SK-N-SH (cell line): ENCODE measurements at regions not wholly inside any gene's neighbourhood (a gene's known extent, or its start where the extent isn't known, plus 50 kb on each side); places are given as distances from the start of the nearest gene placed in this dataset.

ENCODE experiments used
- CTCF ChIA-PET: fragments of 300-600, 350-600 bp; formaldehyde crosslinking; extraction: SDS; loops from one replicate; lab custom pipeline; 2021; lab: Yijun Ruan, JAX
- POLR2A ChIA-PET: fragments of 350-600 bp; sonication (Branson Sonifier 250); formaldehyde crosslinking; extraction: SDS; loops from one replicate; lab custom pipeline; 2020; ENCODE audit warnings: antibody characterized with exemption, inconsistent platforms; lab: Yijun Ruan, JAX
- DNase-seq: peaks from one replicate; pipeline ENCODE4 v3.0.0; 2012
- H2AFZ ChIP-seq: fragments of 200-600 bp; sonication (generic); 2 replicates; pipeline ENCODE4 v1.8.1; 2016; ENCODE audit warnings: antibody characterized with exemption, mild to moderate bottlenecking, low read depth
- H3F3A ChIP-seq: fragments of 200-600 bp; sonication (generic); replicated peaks from 2 replicates; pipeline ENCODE3; 2016; ENCODE audit warnings: antibody characterized with exemption, mild to moderate bottlenecking; ENCODE audit not compliant: insufficient read depth
- H3K27ac ChIP-seq, 2 experiments: fragments of 200-500 bp in 1 of 2; fragments of 200-600 bp in 1 of 2; sonication (Bioruptor generic) in 1 of 2; sonication (generic), shearing (Covaris generic) in 1 of 2; 2 replicates each; pipeline versions ENCODE4 v1.5.1 to v1.6.1; 2014 to 2016; ENCODE audit warnings: low read depth in 2 of 2, inconsistent platforms in 1 of 2, low read length in 1 of 2, mild to moderate bottlenecking in 1 of 2, mixed read lengths in 1 of 2
- H3K27me3 ChIP-seq: fragments of 200-600 bp; sonication (generic), shearing (Covaris generic); 2 replicates; pipeline ENCODE4 v1.6.1; 2016; ENCODE audit warnings: mixed run types; ENCODE audit not compliant: insufficient read depth
- H3K36me3 ChIP-seq, 2 experiments: fragments of 200-500 bp in 1 of 2; fragments of 200-600 bp in 1 of 2; sonication (Bioruptor generic) in 1 of 2; sonication (generic) in 1 of 2; replicated peaks in 1 of 2; 2 replicates each; pipeline versions ENCODE3 to v1.5.1; 2014 to 2016; ENCODE audit warnings: low read length in 1 of 2, mild to moderate bottlenecking in 1 of 2; ENCODE audit not compliant: insufficient read depth in 2 of 2, control insufficient read depth in 1 of 2
- H3K4me1 ChIP-seq, 2 experiments: fragments of 200-500 bp in 1 of 2; fragments of 200-600 bp in 1 of 2; sonication (Bioruptor generic) in 1 of 2; sonication (generic), shearing (Covaris generic) in 1 of 2; 2 replicates each; pipeline versions ENCODE4 v1.5.1 to v1.6.1; 2014 to 2016; ENCODE audit warnings: low read depth in 1 of 2, low read length in 1 of 2, mixed run types in 1 of 2; ENCODE audit not compliant: insufficient read depth in 2 of 2, control insufficient read depth in 1 of 2
- H3K4me2 ChIP-seq: fragments of 200-600 bp; sonication (generic), shearing (Covaris generic); 2 replicates; pipeline ENCODE4 v1.6.1; 2017; ENCODE audit warnings: mixed run types
- H3K4me3 ChIP-seq, 2 experiments: fragments of 200-500 bp in 1 of 2; fragments of 200-600 bp in 1 of 2; sonication (Bioruptor generic) in 1 of 2; sonication (generic), shearing (Covaris generic) in 1 of 2; 2 replicates each; pipeline versions ENCODE4 v1.5.1 to v1.8.1; 2014 to 2016; ENCODE audit warnings: low read depth in 2 of 2, inconsistent platforms in 1 of 2, low read length in 1 of 2, mild to moderate bottlenecking in 1 of 2, mixed read lengths in 1 of 2, moderate library complexity in 1 of 2
- H3K79me2 ChIP-seq: fragments of 200-600 bp; sonication (generic); 2 replicates; pipeline ENCODE4 v1.8.1; 2017; ENCODE audit warnings: mild to moderate bottlenecking; ENCODE audit not compliant: insufficient read depth
- H3K9ac ChIP-seq: fragments of 200-600 bp; sonication (generic); 2 replicates; pipeline ENCODE4 v1.6.1; 2017; ENCODE audit warnings: mixed run types
- H3K9me2 ChIP-seq: fragments of 200-600 bp; sonication (generic); 2 replicates; pipeline ENCODE4 v1.6.1; 2017; ENCODE audit warnings: mixed run types
- H3K9me3 ChIP-seq: fragments of 200-600 bp; sonication (generic); 2 replicates; pipeline ENCODE4 v1.6.1; 2017; ENCODE audit warnings: mixed run types, mild to moderate bottlenecking, moderate library complexity
- H4K20me1 ChIP-seq: fragments of 200-600 bp; sonication (generic); 2 replicates; pipeline ENCODE4 v1.6.1; 2017; ENCODE audit warnings: mild to moderate bottlenecking, mixed run types; ENCODE audit not compliant: insufficient read depth
- ELF1 ChIP-seq: IDR thresholded peaks from 2 replicates; pipeline ENCODE4 v1.4.0; 2012
- EP300 ChIP-seq, 2 experiments: IDR thresholded peaks; 2 replicates each; pipeline versions ENCODE4 v1.4.0 to v1.6.1; 2012; ENCODE audit warnings: borderline replicate concordance in 1 of 2, low read depth in 1 of 2, low read length in 1 of 2
- FOXM1 ChIP-seq: IDR thresholded peaks from 2 replicates; pipeline ENCODE4 v1.4.0; 2012; ENCODE audit warnings: low read depth, mild to moderate bottlenecking
- GABPA ChIP-seq: IDR thresholded peaks from 2 replicates; pipeline ENCODE4 v1.4.0; 2012; ENCODE audit warnings: low read depth, mild to moderate bottlenecking
- GATA2 ChIP-seq: sonication (generic); formaldehyde crosslinking; IDR thresholded peaks from 2 replicates; pipeline ENCODE4 v1.5.0; 2020; ENCODE audit warnings: mild to moderate bottlenecking, missing genetic modification reagents
- MXI1 ChIP-seq: IDR thresholded peaks from 2 replicates; pipeline ENCODE4 v1.6.1; 2012; ENCODE audit warnings: mild to moderate bottlenecking, low read depth, low read length, improper control_type of control experiment
- PBX3 ChIP-seq: IDR thresholded peaks from 2 replicates; pipeline ENCODE4; 2012
- RAD21 ChIP-seq: IDR thresholded peaks from 2 replicates; pipeline ENCODE4 v1.6.1; 2012; ENCODE audit warnings: mild to moderate bottlenecking, low read length
- RCOR1 ChIP-seq: fragments of 150-350 bp; IDR thresholded peaks from 2 replicates; pipeline ENCODE4 v1.6.1; 2017; ENCODE audit warnings: antibody characterized with exemption, low read length
- RFX5 ChIP-seq: IDR thresholded peaks from 2 replicates; pipeline ENCODE4 v1.6.1; 2012; ENCODE audit warnings: mild to moderate bottlenecking, improper control_type of control experiment, low read length
- RXRA ChIP-seq: IDR thresholded peaks from 2 replicates; pipeline ENCODE4 v1.4.0; 2012; ENCODE audit warnings: low read depth, mild to moderate bottlenecking, borderline replicate concordance
- SMC3 ChIP-seq: IDR thresholded peaks from 2 replicates; pipeline ENCODE4 v1.6.1; 2012; ENCODE audit warnings: low read depth, low read length, improper control_type of control experiment
- WGBS: methylation state at CpG from one replicate; pipeline ENCODE4 v1.1.6; 2017; ENCODE audit warnings: low lambda C conversion rate; 5-methylcytosine and 5-hydroxymethylcytosine counted together
- TF ChIP-seq, protein P1 (sequence below): fragments of 150-350 bp; IDR thresholded peaks from 2 replicates; pipeline ENCODE4 v1.6.1; 2016; ENCODE audit warnings: mild to moderate bottlenecking, low read depth, low read length
- TF ChIP-seq, protein P2 (sequence below): fragments of 200-600 bp; sonication (generic); IDR thresholded peaks from 2 replicates; pipeline ENCODE4 v1.6.1; 2017; ENCODE audit warnings: antibody characterized with exemption, mild to moderate bottlenecking, moderate library complexity
- TF ChIP-seq, protein P3 (sequence below): IDR thresholded peaks from 2 replicates; pipeline ENCODE4 v1.6.1; 2012; ENCODE audit warnings: mild to moderate bottlenecking, low read depth, low read length, moderate library complexity

DNA sequence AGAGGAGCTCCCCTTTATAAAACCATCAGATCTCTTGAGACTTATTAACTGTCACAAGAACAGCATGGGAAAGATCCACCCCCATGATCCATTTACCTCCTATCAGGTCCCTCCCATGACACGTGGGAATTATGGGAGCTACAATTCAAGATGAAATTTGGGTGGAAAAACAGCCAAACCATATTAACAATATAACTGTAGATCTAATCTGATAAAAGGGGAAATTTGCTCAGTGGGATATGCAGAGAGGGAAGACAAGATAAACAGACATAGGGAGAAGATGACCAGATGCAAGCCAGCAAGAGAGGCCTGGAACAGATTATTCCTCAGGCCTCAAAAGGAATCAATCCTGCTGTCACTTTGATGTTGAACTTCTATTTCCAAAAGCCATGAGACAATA is 841.5 kb downstream of the LRRIQ3 start:
- Histone ChIP-seq H3K79me2 (no peaks in the 10 kb centered on the region), H3K36me3 (no peaks in the 10 kb centered on the region), H3K27me3 (no peaks in the 10 kb centered on the region), H3K9ac (no peak overlapping the region), H2AFZ (no peak overlapping the region), H3K4me1 (no peaks in the 10 kb centered on the region), H3K9me2 (no peaks in the 10 kb centered on the region), H3F3A (no peaks in the 10 kb centered on the region), H3K4me2 (no peak overlapping the region), H4K20me1 (no peaks in the 10 kb centered on the region), H3K9me3 (no peaks in the 10 kb centered on the region), H3K4me3 (no peak overlapping the region), H3K27ac (no peak overlapping the region)
- peak; percentile 6 for DNase-seq
- WGBS, result 5% methylated on average over 1 of the region's 1 CpG
- ChIA-PET POLR2A (no interaction called here), CTCF (no interaction called here)
- no peak for TF ChIP-seq RCOR1
- TF ChIP-seq PBX3, result no peak
- TF ChIP-seq GATA2 (CRISPR knock-in tag), result peak; percentile 57
- TF ChIP-seq, protein P1, sequence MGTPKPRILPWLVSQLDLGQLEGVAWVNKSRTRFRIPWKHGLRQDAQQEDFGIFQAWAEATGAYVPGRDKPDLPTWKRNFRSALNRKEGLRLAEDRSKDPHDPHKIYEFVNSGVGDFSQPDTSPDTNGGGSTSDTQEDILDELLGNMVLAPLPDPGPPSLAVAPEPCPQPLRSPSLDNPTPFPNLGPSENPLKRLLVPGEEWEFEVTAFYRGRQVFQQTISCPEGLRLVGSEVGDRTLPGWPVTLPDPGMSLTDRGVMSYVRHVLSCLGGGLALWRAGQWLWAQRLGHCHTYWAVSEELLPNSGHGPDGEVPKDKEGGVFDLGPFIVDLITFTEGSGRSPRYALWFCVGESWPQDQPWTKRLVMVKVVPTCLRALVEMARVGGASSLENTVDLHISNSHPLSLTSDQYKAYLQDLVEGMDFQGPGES, result no peak
- no peak for TF ChIP-seq ELF1
- TF ChIP-seq RFX5, result no peak
- TF ChIP-seq, protein P2, sequence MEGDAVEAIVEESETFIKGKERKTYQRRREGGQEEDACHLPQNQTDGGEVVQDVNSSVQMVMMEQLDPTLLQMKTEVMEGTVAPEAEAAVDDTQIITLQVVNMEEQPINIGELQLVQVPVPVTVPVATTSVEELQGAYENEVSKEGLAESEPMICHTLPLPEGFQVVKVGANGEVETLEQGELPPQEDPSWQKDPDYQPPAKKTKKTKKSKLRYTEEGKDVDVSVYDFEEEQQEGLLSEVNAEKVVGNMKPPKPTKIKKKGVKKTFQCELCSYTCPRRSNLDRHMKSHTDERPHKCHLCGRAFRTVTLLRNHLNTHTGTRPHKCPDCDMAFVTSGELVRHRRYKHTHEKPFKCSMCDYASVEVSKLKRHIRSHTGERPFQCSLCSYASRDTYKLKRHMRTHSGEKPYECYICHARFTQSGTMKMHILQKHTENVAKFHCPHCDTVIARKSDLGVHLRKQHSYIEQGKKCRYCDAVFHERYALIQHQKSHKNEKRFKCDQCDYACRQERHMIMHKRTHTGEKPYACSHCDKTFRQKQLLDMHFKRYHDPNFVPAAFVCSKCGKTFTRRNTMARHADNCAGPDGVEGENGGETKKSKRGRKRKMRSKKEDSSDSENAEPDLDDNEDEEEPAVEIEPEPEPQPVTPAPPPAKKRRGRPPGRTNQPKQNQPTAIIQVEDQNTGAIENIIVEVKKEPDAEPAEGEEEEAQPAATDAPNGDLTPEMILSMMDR, result no peak
- peak in 1 of 2 experiments; percentile 45; a peak in 2 of 4 replicates for TF ChIP-seq EP300 (IDR thresholded peaks at IDR 0.05; ENCODE audit: borderline replicate concordance in 1 of 2, low read depth in 1 of 2, low read length in 1 of 2)
- no peak for TF ChIP-seq FOXM1
- TF ChIP-seq GABPA, result no peak

GRCh38 chr1:73343947-73344346 is 854.0 kb downstream of the LRRIQ3 start:
- H3K4me1 ChIP-seq, result no peaks in the 10 kb centered on the region
- TF ChIP-seq, protein P3, sequence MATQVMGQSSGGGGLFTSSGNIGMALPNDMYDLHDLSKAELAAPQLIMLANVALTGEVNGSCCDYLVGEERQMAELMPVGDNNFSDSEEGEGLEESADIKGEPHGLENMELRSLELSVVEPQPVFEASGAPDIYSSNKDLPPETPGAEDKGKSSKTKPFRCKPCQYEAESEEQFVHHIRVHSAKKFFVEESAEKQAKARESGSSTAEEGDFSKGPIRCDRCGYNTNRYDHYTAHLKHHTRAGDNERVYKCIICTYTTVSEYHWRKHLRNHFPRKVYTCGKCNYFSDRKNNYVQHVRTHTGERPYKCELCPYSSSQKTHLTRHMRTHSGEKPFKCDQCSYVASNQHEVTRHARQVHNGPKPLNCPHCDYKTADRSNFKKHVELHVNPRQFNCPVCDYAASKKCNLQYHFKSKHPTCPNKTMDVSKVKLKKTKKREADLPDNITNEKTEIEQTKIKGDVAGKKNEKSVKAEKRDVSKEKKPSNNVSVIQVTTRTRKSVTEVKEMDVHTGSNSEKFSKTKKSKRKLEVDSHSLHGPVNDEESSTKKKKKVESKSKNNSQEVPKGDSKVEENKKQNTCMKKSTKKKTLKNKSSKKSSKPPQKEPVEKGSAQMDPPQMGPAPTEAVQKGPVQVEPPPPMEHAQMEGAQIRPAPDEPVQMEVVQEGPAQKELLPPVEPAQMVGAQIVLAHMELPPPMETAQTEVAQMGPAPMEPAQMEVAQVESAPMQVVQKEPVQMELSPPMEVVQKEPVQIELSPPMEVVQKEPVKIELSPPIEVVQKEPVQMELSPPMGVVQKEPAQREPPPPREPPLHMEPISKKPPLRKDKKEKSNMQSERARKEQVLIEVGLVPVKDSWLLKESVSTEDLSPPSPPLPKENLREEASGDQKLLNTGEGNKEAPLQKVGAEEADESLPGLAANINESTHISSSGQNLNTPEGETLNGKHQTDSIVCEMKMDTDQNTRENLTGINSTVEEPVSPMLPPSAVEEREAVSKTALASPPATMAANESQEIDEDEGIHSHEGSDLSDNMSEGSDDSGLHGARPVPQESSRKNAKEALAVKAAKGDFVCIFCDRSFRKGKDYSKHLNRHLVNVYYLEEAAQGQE, result no peak
- TF ChIP-seq PBX3 (no peak), MXI1 (no peak), SMC3 (no peak), ELF1 (no peak), RAD21 (no peak), RFX5 (no peak), RXRA (no peak)
- TF ChIP-seq, all 33 proteins: peak for 0
- Histone ChIP-seq H3K4me3 (no peak overlapping the region), H3K79me2 (no peaks in the 10 kb centered on the region), H3K4me2 (no peak overlapping the region), H3K27ac (no peak overlapping the region), H4K20me1 (no peaks in the 10 kb centered on the region), H2AFZ (no peak overlapping the region), H3K9me2 (no peaks in the 10 kb centered on the region), H3K27me3 (no peaks in the 10 kb centered on the region), H3K36me3 (no peaks in the 10 kb centered on the region), H3F3A (no peaks in the 10 kb centered on the region), H3K9me3 (no peaks in the 10 kb centered on the region), H3K9ac (no peak overlapping the region)
- ChIA-PET POLR2A (no interaction called here), CTCF (interaction anchor here (0.8 kb wide), 1 partner anchor 9 kb away, joined by 3 read pairs; no protein-coding TSS in a partner anchor)
- DNase-seq, result no peak
- WGBS, result 37% methylated on average over 3 of the region's 3 CpGs
